Cardiac fibroblast (primary cell): ENCODE measurements at regions not wholly inside any gene's neighbourhood (a gene's known extent, or its start where the extent isn't known, plus 50 kb on each side); places are given as distances from the start of the nearest gene placed in this dataset.

Source experiments
- DNase-seq, 2 donors: peaks; one replicate each; pipeline versions ENCODE4 v3.0.0 to v3.0.0-alpha.2; 2010; ENCODE audit warnings: low read depth in 2 of 2
- H3K4me3 ChIP-seq, 2 donors: replicated peaks in 1 of 2; 1 replicate in 1 of 2; 2 replicates in 1 of 2; pipeline ENCODE4 v1.5.1; 2011; ENCODE audit warnings: low read depth in 2 of 2, low read length in 2 of 2, mild to moderate bottlenecking in 2 of 2, moderate library complexity in 1 of 2
- TF ChIP-seq, protein P1 (sequence below): IDR thresholded peaks from one replicate; pipeline ENCODE4 v1.5.1; 2011; ENCODE audit warnings: low read depth, mild to moderate bottlenecking, low read length, inconsistent platforms

DNA sequence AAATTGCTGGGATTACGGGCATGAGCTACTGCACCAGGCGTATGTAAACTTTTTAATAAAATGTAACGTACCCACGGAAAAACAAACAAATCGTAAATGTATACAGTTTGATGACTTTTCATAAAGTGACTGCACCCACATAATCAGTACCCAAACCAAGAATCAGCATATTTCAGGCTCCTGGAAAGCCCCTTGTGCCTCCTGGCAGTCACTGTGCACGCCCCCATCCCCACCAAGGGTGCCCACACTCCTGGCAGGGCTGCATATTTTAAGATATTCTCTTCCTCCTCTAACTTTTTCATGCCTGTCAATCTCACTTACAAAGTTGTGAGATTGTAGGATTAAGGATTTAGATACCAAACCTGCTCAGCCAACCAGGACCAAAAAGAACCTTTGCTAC is 305.5 kb downstream of the SHQ1 start:
- no peak overlapping the region for H3K4me3 ChIP-seq
- TF ChIP-seq, protein P1, sequence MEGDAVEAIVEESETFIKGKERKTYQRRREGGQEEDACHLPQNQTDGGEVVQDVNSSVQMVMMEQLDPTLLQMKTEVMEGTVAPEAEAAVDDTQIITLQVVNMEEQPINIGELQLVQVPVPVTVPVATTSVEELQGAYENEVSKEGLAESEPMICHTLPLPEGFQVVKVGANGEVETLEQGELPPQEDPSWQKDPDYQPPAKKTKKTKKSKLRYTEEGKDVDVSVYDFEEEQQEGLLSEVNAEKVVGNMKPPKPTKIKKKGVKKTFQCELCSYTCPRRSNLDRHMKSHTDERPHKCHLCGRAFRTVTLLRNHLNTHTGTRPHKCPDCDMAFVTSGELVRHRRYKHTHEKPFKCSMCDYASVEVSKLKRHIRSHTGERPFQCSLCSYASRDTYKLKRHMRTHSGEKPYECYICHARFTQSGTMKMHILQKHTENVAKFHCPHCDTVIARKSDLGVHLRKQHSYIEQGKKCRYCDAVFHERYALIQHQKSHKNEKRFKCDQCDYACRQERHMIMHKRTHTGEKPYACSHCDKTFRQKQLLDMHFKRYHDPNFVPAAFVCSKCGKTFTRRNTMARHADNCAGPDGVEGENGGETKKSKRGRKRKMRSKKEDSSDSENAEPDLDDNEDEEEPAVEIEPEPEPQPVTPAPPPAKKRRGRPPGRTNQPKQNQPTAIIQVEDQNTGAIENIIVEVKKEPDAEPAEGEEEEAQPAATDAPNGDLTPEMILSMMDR = no peak
- no peak for DNase-seq

DNA sequence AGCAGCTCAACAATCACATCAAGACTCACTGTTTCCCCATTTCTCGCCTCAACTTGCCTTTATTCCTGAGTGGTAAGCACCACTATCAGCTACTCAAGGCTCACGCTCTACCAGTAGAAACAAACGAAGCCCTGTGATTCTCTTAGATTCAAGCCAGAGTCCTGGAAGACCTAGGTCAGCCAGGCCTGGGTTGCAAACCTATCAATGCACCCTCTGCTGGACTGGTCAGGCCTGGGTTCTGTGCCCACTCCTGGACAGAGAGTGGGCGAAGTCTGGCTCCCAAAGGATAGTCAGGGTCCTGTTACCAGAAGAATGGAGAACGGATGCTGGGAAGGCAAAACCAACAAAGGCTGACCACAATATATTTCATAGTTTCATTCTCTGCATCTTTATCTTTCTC is 308.4 kb downstream of the SHQ1 start:
- H3K4me3 ChIP-seq = no peak overlapping the region
- TF ChIP-seq, protein P1 = no peak
- DNase-seq = no peak

DNA sequence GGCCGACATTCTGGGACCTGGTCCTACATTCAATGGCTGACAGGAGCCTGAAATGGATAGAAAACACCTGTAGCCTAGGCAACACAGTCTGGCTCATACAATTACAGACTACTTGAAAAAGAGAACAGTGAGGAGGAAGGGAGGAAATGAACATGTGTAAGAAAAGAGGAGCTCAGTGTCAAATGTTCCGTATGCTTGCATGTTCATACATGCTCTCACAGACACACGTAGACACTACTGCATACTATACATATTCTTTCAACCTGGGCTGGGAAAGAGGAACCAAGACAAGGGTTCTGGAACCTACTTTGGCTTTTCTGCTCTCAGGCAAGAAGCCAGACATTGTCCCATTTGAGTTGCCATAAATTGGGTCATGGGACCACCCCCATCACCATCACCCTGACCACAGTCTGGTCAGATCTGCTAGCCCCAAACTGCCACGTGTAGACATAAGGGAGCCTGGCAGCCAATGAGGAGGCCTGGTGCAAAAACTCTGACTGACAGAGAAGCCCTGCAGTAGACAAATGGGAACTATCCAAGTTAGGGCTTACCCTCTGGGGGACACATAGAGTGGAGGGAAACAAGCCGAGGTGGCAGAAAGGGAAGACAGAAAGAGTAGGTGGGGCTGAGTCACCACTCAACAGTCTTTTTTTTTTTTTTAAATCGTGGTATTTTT is 310.0 kb downstream of the SHQ1 start:
- H3K4me3 ChIP-seq = no peak overlapping the region
- TF ChIP-seq, protein P1 = no peak
- DNase-seq = no peak

DNA sequence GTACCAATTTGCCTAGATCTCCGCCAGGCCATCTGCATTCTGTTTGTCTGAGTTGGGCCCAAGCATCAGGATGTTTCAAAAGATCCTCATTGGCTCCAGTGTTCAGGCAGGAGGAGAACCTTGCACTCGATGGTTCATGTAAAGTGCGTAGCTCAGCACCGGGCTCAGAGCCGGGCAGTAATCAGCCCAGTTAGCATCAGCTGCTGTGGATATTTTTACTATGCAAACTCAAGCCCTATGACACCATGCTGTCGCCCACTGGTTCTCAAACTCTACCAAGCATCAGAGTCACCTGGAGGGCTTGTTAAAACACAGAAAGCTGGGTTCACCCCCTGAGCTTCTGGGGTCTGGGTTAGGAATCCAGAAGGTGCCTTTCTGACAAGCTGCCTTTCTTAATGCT is 310.8 kb downstream of the SHQ1 start:
- TF ChIP-seq, protein P1 = no peak
- DNase-seq = no peak
- no peak overlapping the region for H3K4me3 ChIP-seq

DNA sequence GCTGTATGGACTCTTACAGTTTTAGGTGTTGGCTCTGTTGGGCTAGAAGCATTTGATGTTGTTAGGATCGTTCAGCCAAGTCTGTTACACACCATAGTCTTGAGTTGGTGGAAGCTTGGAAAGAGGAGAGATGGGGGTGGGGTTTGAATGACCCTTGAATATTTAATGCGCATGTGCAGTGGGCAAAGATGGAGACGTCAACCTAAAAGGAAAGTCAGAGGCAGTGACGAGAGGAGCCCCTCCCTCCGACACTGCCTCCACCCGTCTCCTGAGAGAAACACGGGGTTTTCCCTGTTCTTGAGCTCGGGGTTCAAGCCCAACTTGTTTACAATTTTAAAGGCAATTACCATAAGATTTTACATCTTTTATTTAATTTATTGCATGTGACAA is 311.4 kb downstream of the SHQ1 start:
- H3K4me3 ChIP-seq = no peak overlapping the region
- no peak for DNase-seq
- TF ChIP-seq, protein P1 = no peak

DNA sequence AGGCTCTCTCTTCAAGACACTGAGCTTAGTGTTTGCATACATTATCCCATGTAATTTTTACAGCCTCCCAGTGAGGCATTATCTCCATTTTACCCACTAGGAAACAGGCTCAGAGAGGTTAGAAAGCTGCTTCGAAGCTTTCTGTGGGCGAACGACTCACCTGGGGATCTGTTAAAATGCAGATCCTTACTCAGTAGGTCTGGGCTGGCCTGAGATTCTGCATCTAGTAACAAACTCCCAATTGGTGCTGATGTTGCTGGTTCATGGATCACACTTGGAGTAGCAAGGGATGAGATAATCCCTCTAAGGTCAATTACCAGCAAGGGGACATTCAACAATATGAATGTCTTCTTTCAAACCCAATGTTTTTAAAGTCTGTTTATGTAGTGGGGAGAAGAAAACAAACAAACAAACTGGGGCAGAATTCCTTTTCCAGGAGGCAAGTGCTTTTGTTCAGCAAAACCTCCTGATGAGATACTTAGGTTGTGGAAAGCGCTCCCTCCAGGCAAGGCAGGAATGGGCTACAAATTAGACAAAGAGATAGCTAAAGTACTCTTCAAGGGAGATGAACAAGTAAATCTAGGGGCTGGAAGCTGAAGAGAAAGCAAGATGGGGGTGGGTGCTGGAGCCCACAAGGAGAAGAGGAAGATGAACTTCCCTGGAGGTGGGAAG is 311.9 kb downstream of the SHQ1 start:
- no peak for DNase-seq
- H3K4me3 ChIP-seq = no peak overlapping the region
- TF ChIP-seq, protein P1 = no peak

DNA sequence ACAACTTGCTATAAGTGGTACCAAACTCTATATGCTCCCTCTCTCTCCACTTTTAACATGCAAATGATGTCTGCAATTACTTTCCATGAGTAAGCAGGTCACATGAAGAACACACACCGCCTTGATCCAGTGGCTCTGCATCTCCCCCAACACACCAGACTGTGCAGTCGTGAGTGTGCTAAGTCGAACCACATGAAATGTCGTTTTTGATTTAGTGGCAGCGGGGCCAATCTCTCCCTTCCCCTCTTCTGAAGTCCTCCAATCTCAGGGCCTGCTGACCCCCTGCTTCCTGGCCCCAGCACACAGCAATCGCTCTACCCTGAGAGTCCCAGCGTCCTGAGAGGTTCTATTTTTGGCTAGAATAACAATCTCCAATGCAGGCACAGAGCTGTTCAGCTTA is 312.5 kb downstream of the SHQ1 start:
- no peak overlapping the region for H3K4me3 ChIP-seq
- TF ChIP-seq, protein P1 = no peak
- DNase-seq = no peak
